AG09309 (cell line): ENCODE measurements at regions not wholly inside any gene's neighbourhood (a gene's known extent, or its start where the extent isn't known, plus 50 kb on each side); places are given as distances from the start of the nearest gene placed in this dataset.

Experiments
- DNase-seq: peaks from one replicate; pipeline ENCODE4 v3.0.0-alpha.2; 2010; ENCODE audit warnings: low read depth
- H3K4me3 ChIP-seq: 2 replicates; pipeline ENCODE4 v1.5.1; 2011; ENCODE audit warnings: mild to moderate bottlenecking, low read depth, low read length, moderate library complexity; ENCODE audit not compliant: control insufficient read depth
- TF ChIP-seq, protein P1 (sequence below): IDR thresholded peaks from 2 replicates; pipeline ENCODE4 v1.5.1; 2011; ENCODE audit warnings: mild to moderate bottlenecking, low read depth, low read length, inconsistent platforms; ENCODE audit not compliant: insufficient read depth, control insufficient read depth; ENCODE audit errors: missing control alignments

DNA sequence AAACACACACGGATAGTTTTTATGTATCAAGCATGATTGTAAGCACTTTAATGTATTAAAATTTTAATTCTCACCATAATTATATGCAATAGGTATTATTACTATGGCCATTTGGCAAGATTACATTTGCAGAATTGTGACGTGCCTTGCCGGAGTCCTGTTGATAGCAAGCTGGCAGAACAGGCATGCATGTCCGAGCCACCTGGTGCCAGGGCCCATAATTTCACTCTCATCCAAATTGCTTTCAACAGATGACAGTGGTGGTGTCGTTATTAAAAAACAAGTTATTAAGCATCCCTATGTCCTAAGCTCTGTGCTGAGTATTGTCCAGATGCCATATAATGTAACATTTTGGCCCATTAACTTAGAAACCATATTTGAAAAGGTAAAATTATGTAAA is 374.3 kb downstream of the FOXO1 start:
- DNase-seq = no peak
- H3K4me3 ChIP-seq = no peak overlapping the region
- TF ChIP-seq, protein P1, sequence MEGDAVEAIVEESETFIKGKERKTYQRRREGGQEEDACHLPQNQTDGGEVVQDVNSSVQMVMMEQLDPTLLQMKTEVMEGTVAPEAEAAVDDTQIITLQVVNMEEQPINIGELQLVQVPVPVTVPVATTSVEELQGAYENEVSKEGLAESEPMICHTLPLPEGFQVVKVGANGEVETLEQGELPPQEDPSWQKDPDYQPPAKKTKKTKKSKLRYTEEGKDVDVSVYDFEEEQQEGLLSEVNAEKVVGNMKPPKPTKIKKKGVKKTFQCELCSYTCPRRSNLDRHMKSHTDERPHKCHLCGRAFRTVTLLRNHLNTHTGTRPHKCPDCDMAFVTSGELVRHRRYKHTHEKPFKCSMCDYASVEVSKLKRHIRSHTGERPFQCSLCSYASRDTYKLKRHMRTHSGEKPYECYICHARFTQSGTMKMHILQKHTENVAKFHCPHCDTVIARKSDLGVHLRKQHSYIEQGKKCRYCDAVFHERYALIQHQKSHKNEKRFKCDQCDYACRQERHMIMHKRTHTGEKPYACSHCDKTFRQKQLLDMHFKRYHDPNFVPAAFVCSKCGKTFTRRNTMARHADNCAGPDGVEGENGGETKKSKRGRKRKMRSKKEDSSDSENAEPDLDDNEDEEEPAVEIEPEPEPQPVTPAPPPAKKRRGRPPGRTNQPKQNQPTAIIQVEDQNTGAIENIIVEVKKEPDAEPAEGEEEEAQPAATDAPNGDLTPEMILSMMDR = no peak

DNA sequence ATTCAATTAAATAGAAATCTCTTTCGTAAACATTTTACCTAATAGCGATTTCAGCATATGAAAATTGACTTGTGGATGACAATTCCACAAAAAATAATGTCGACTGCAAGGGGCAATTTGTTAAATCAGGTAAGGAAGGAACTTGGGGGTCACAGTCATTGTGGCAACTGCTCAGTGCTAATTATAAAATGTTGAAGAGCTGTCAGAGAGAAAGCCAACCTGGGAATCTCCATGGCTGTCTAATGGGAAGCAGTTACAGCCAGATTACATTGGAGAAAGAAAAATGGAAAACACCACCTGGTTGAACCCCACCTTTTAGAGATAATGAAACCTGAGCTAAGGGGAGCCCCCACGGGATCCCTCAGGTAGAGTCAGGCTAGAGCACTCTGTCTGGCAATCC is 373.9 kb downstream of the FOXO1 start:
- DNase-seq = no peak
- TF ChIP-seq, protein P1 = no peak

DNA sequence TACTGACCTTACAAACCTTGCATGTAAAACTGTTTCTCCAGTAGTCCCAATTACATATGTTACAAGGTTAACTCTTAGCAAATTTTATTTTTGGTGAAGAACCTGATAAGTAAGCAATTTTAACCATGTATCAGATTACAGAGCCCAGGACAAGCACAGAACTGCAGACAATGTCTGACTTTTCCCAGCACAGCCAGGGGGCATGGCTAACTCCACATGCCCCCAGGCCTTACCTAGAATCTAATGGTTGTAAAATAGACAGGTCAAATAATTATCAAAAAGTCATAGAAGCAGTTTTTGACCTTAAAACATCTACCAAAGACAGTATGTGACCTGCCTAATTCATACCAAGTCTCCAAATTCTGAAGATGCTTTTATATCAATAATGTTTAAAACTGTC is 364.1 kb downstream of the FOXO1 start:
- DNase-seq = no peak
- H3K4me3 ChIP-seq = no peak overlapping the region
- TF ChIP-seq, protein P1 = no peak

More for the DNA sequence above, 373.9 kb downstream of the FOXO1 start:
- H3K4me3 ChIP-seq = no peak overlapping the region

DNA sequence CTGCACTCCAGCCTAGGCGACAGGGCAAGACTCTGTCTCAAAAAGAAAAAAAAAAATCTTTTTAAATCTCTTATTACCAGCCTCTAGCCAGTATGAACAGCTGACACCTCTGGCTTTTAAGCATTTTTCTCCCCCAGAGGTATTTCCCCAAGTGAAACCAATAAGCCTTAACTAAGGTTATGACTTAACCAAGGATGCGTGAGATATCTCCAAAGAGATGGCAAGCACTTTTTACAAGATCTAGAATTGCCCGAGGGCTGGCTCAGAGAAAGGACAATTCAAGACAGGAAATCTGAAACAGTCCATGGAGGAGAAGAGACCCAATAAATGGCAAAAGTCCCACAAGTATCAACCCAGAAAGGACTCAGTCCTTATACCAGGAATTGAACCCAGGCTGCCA is 362.1 kb downstream of the FOXO1 start:
- DNase-seq = no peak
- TF ChIP-seq, protein P1 = no peak
- no peak overlapping the region for H3K4me3 ChIP-seq

DNA sequence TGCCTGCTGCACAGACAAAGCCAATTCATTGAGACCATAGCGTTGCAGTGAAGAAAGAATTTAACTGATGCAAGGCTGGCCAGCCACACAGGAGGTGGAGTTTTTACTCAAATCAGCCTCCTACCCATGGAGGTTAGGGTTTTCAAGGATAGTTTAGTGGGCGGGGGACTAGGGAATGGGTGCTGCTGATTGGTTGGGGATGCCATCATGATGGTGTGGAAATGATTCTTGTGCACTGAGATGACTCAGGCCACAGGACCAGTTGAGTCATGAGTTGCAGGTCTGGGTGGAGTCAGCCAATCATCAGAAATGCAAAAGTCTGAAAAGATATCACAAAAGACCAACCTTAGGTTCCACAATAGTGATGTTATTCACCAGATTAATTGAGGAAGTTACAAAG is 359.6 kb downstream of the FOXO1 start:
- TF ChIP-seq, protein P1 = no peak
- no peak for DNase-seq
- no peak overlapping the region for H3K4me3 ChIP-seq

DNA sequence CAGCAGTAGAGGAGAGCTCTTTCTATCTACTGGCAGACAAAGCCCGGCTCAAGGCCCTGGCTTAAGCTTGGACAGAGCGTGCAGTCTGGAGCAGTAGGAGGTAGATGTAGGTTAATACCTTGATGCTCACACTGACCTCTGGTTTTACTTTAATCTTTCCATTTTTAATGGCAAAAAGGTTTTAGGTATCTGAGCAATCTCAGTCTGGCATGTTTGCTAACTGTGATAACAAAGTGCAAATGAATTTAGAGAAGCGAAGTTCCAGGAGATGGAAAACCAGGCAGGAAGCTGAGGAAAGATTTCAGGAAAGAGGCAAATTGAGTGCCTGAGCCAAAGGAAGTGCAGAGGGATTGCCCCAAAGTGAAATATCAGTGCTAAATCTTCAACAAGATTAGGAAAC is 356.6 kb downstream of the FOXO1 start:
- TF ChIP-seq, protein P1 = no peak
- DNase-seq = no peak
- H3K4me3 ChIP-seq = no peak overlapping the region
